Neuronal stem cell (in vitro differentiated cells): ENCODE measurements at regions not wholly inside any gene's neighbourhood (a gene's known extent, or its start where the extent isn't known, plus 50 kb on each side); places are given as distances from the start of the nearest gene placed in this dataset.

ENCODE experiments used
- DNase-seq: peaks from one replicate; pipeline ENCODE4 v3.0.0-alpha.2; 2013; ENCODE audit warnings: low spot score
- H2AFZ ChIP-seq: one replicate; pipeline ENCODE4 v1.6.1; 2013; ENCODE audit warnings: mild to moderate bottlenecking, low read length, inconsistent platforms
- H2AK5ac ChIP-seq: 2 replicates; pipeline ENCODE4 v1.6.1; 2013; ENCODE audit warnings: low read depth, mild to moderate bottlenecking, inconsistent platforms, low read length, moderate library complexity, mixed read lengths
- H2BK120ac ChIP-seq: 2 replicates; pipeline ENCODE4 v1.6.1; 2013; ENCODE audit warnings: low read depth, mild to moderate bottlenecking, inconsistent platforms, low read length, moderate library complexity, mixed read lengths
- H2BK12ac ChIP-seq: one replicate; pipeline ENCODE4 v1.6.1; 2013; ENCODE audit warnings: low read length, inconsistent platforms
- H2BK15ac ChIP-seq: 2 replicates; pipeline ENCODE4 v1.6.1; 2013; ENCODE audit warnings: mild to moderate bottlenecking, low read length, inconsistent platforms, mixed read lengths
- H2BK5ac ChIP-seq: one replicate; pipeline ENCODE4 v1.6.1; 2013; ENCODE audit warnings: inconsistent platforms, mild to moderate bottlenecking, low read length, moderate library complexity
- H3K14ac ChIP-seq: one replicate; pipeline ENCODE4 v1.6.1; 2013; ENCODE audit warnings: low read length, inconsistent platforms
- H3K18ac ChIP-seq: 2 replicates; pipeline ENCODE4 v1.6.1; 2013; ENCODE audit warnings: low read length, inconsistent platforms
- H3K23ac ChIP-seq: 2 replicates; pipeline ENCODE4 v1.6.1; 2013; ENCODE audit warnings: low read depth, mild to moderate bottlenecking, mixed read lengths, low read length, inconsistent platforms; ENCODE audit not compliant: poor library complexity
- H3K27ac ChIP-seq: replicated peaks from 3 replicates; pipeline ENCODE4 v1.5.1; 2013; ENCODE audit warnings: low read length, inconsistent platforms
- H3K27me3 ChIP-seq, 3 experiments: 2 replicates each; pipeline ENCODE4 v1.6.1; 2013; ENCODE audit warnings: low read length in 3 of 3, mild to moderate bottlenecking in 2 of 3, inconsistent platforms in 1 of 3, low read depth in 1 of 3, mixed read lengths in 1 of 3, moderate library complexity in 1 of 3; ENCODE audit not compliant: control insufficient read depth in 3 of 3, insufficient read depth in 3 of 3
- H3K36me3 ChIP-seq, 2 donors: replicated peaks in 1 of 2; 2 replicates each; pipeline ENCODE4 v1.6.1; 2013; ENCODE audit warnings: low read length in 2 of 2; ENCODE audit not compliant: control insufficient read depth in 2 of 2, insufficient read depth in 2 of 2
- H3K4ac ChIP-seq: 2 replicates; pipeline ENCODE4 v1.6.1; 2013; ENCODE audit warnings: inconsistent platforms, mild to moderate bottlenecking, low read length, moderate library complexity
- H3K4me1 ChIP-seq, 2 donors: 1 replicate in 1 of 2; 2 replicates in 1 of 2; pipeline ENCODE4 v1.6.1; 2013; ENCODE audit warnings: low read length in 2 of 2, low read depth in 1 of 2; ENCODE audit not compliant: control insufficient read depth in 2 of 2, insufficient read depth in 1 of 2
- H3K4me2 ChIP-seq: one replicate; pipeline ENCODE4 v1.6.1; 2013; ENCODE audit warnings: mild to moderate bottlenecking, low read length, inconsistent platforms; ENCODE audit not compliant: insufficient read depth, poor library complexity, severe bottlenecking
- H3K4me3 ChIP-seq, 2 donors: 2 replicates each; pipeline ENCODE4 v1.5.1; 2013; ENCODE audit warnings: low read length in 2 of 2, mild to moderate bottlenecking in 2 of 2, inconsistent platforms in 1 of 2, moderate library complexity in 1 of 2
- H3K79me1 ChIP-seq: one replicate; pipeline ENCODE4 v1.6.1; 2013; ENCODE audit warnings: low read depth, mild to moderate bottlenecking, inconsistent platforms, low read length, moderate library complexity
- H3K9ac ChIP-seq: one replicate; pipeline ENCODE4 v1.6.1; 2013; ENCODE audit warnings: mild to moderate bottlenecking, low read depth, low read length, inconsistent platforms; ENCODE audit not compliant: poor library complexity
- H3K9me3 ChIP-seq, 2 donors: replicated peaks in 1 of 2; 2 replicates each; pipeline versions ENCODE3 to v1.6.1; 2013; ENCODE audit warnings: low read length in 2 of 2, mild to moderate bottlenecking in 2 of 2, inconsistent platforms in 1 of 2, low read depth in 1 of 2, mixed read lengths in 1 of 2, moderate library complexity in 1 of 2; ENCODE audit not compliant: control insufficient read depth in 2 of 2, insufficient read depth in 1 of 2
- H4K8ac ChIP-seq: one replicate; pipeline ENCODE4 v1.6.1; 2013; ENCODE audit warnings: low read depth, mild to moderate bottlenecking, inconsistent platforms, low read length, moderate library complexity
- H4K91ac ChIP-seq: one replicate; pipeline ENCODE4 v1.6.1; 2013; ENCODE audit warnings: low read length, low read depth, mild to moderate bottlenecking, inconsistent platforms; ENCODE audit not compliant: poor library complexity
- WGBS, 2 donors: extraction: QIAGEN DNeasy Blood & Tissue Kit; methylation state at CpG; one replicate each; pipeline ENCODE4 v1.1.7; 2013; ENCODE audit warnings: missing lambda C conversion rate in 2 of 2, mixed read lengths in 1 of 2; ENCODE audit not compliant: insufficient read length in 2 of 2, insufficient replicate concordance in 1 of 2; ENCODE audit errors: extremely low coverage in 2 of 2; 5-methylcytosine and 5-hydroxymethylcytosine counted together

DNA sequence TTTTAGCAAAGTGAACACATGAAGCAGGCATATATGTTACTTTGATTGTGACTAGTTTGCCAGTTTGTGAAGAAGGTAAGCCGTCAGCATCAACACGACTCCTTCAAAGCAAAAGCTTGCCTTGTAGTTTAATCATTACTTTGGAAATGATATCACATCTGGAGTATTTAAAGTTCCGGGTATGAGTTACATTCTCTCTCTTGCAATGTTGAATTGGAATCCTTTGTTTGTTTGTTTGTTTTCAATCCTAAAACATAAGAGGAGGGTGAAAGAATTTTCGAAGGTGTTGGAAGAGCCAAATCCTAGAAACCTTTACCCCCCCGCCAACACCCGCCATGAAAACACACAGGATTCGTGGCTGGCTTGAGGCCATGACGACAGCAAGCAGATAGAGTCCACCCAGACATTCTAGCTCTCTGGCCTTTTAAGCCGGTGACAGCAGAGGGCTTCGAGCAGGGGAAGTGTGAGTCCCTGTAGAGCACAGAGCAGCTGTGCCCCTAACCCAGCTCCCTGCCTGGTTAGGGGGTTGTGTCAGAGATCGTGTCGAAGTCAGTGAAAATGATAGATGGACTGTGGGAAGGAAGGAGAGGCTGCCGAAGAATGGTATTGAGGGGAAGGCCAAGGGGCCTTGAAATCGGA, 103.8 kb upstream of the SMIM21 start:
- WGBS, 2 donors: no CpG with 5 or more reads among the region's 14 CpGs
- H3K23ac ChIP-seq: no peak overlapping the region

DNA sequence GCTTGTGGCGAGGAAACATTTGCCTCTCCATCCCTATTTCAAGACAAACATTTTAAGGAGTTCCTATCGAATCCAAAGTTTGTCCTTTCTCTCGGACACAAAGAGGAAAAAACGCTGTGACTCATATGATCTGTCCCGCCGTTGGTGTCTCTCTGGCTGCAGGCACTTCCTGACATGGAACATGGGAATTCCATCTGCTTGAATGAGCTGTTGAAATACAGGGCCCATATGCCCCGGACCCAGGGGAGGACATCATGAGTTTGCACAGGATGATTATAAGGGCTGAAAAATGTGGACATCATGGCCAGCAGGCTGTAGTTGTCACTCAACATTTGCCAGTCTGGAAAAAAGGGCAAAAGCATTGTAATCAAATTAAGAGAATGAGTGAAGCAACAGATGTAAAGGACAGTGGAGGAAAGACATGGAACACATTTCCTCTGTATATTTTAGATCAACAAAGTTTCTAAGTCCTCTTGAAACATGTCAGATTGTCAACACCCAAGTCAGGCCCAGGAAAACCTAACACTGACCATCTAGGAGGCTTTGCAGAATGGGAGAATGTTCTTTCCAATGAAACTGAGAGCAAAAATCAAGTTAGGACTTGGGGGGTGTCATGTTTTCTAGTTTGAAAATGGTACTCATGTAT, 103.2 kb upstream of the SMIM21 start:
- no peak overlapping the region for H3K4ac ChIP-seq
- no CpG with 5 or more reads among the region's 7 CpGs for WGBS, 2 donors
- H3K79me1 ChIP-seq: no peaks in the 10 kb centered on the region
- no peak overlapping the region for H3K27ac ChIP-seq
- H3K23ac ChIP-seq: no peak overlapping the region
- H2BK5ac ChIP-seq: no peak overlapping the region
- peaks cover 0 to 2% of the 10 kb centered on the region in 2 donors for H3K9me3 ChIP-seq
- no peak overlapping the region for H2BK12ac ChIP-seq
- no peak overlapping the region for H4K8ac ChIP-seq
- no peak overlapping the region for H3K4me2 ChIP-seq
- no peak overlapping the region for H3K14ac ChIP-seq
- no peak for DNase-seq
- H3K4me3 ChIP-seq: no peak overlapping the region
- H3K36me3 ChIP-seq: no peaks in the 10 kb centered on the region
- no peaks in the 10 kb centered on the region for H3K4me1 ChIP-seq
- no peak overlapping the region for H2BK120ac ChIP-seq
- no peak overlapping the region for H3K18ac ChIP-seq
- H3K27me3 ChIP-seq: no peaks in the 10 kb centered on the region
- H2AFZ ChIP-seq: no peak overlapping the region
- H3K9ac ChIP-seq: no peak overlapping the region
- no peak overlapping the region for H4K91ac ChIP-seq
- no peak overlapping the region for H2AK5ac ChIP-seq
- no peak overlapping the region for H2BK15ac ChIP-seq

More for the DNA sequence above, 103.8 kb upstream of the SMIM21 start:
- no peak overlapping the region for H2AK5ac ChIP-seq
- no peak overlapping the region for H3K14ac ChIP-seq
- no peak for DNase-seq
- H3K18ac ChIP-seq: peak overlapping the region; percentile 42
- no peak overlapping the region for H2BK12ac ChIP-seq
- no peaks in the 10 kb centered on the region for H3K79me1 ChIP-seq
- H2AFZ ChIP-seq: no peak overlapping the region
- H3K9ac ChIP-seq: no peak overlapping the region
- H3K36me3 ChIP-seq: no peaks in the 10 kb centered on the region
- no peak overlapping the region for H3K4ac ChIP-seq
- H3K9me3 ChIP-seq: peaks cover 0 to 2% of the 10 kb centered on the region in 2 donors
- H2BK5ac ChIP-seq: no peak overlapping the region
- no peak overlapping the region for H3K4me2 ChIP-seq
- no peak overlapping the region for H3K4me3 ChIP-seq
- no peak overlapping the region for H4K8ac ChIP-seq
- H3K27me3 ChIP-seq: no peaks in the 10 kb centered on the region
- H2BK15ac ChIP-seq: no peak overlapping the region
- H3K4me1 ChIP-seq: no peaks in the 10 kb centered on the region
- no peak overlapping the region for H3K27ac ChIP-seq
- no peak overlapping the region for H4K91ac ChIP-seq
- no peak overlapping the region for H2BK120ac ChIP-seq

DNA sequence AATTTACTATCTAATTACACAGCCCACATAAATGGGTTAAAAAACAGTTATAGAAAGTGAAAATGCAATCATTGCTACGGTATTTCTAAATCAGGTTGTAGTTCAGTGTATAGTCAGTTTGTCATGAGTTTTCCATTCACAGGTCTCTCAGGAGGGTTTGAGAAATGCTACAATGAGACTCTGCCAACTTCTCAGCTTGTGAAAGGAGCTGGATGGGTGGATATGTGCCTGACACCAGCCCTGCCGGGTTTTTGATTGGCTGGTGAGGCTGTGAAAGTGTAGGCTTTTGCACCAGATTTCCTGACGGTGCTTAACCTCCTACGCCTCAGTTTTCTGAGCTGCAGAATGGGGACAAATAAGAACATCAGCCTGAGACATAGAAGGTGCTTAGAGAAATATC, 102.6 kb upstream of the SMIM21 start:
- no peaks in the 10 kb centered on the region for H3K79me1 ChIP-seq
- no peak overlapping the region for H3K4me2 ChIP-seq
- H3K23ac ChIP-seq: no peak overlapping the region
- no peak overlapping the region for H2BK120ac ChIP-seq
- no peak overlapping the region for H2BK15ac ChIP-seq
- no peak overlapping the region for H3K4ac ChIP-seq
- no peak for DNase-seq
- no peak overlapping the region for H3K27ac ChIP-seq
- H3K4me3 ChIP-seq: no peak overlapping the region
- H3K9me3 ChIP-seq: peaks cover 0 to 2% of the 10 kb centered on the region in 2 donors
- no peak overlapping the region for H4K91ac ChIP-seq
- no peak overlapping the region for H2AK5ac ChIP-seq
- H2AFZ ChIP-seq: no peak overlapping the region
- H3K4me1 ChIP-seq: no peaks in the 10 kb centered on the region
- no peaks in the 10 kb centered on the region for H3K36me3 ChIP-seq
- no peaks in the 10 kb centered on the region for H3K27me3 ChIP-seq
- H3K18ac ChIP-seq: no peak overlapping the region
- no peak overlapping the region for H2BK12ac ChIP-seq
- no peak overlapping the region for H3K9ac ChIP-seq
- WGBS, 2 donors: no CpG with 5 or more reads among the region's 4 CpGs
- H3K14ac ChIP-seq: no peak overlapping the region
- no peak overlapping the region for H2BK5ac ChIP-seq
- no peak overlapping the region for H4K8ac ChIP-seq

- no peak for DNase-seq
- no CpG with 5 or more reads among the region's 8 CpGs for WGBS, 2 donors
These were observed 101.9 kb upstream of the SMIM21 start for GRCh38 chr18:75529394-75529793.

More at GRCh38 chr18:75529394-75529793, 101.9 kb upstream of the SMIM21 start:
- no peak overlapping the region for H2BK5ac ChIP-seq
- no peak overlapping the region for H3K18ac ChIP-seq
- no peak overlapping the region for H2AFZ ChIP-seq
- no peak overlapping the region for H3K14ac ChIP-seq
- no peaks in the 10 kb centered on the region for H3K27me3 ChIP-seq
- no peak overlapping the region for H4K8ac ChIP-seq
- no peaks in the 10 kb centered on the region for H3K36me3 ChIP-seq
- no peak overlapping the region for H2BK120ac ChIP-seq
- no peak overlapping the region for H2BK12ac ChIP-seq
- H2AK5ac ChIP-seq: no peak overlapping the region
- no peaks in the 10 kb centered on the region for H3K79me1 ChIP-seq
- no peak overlapping the region for H2BK15ac ChIP-seq
- H3K4ac ChIP-seq: no peak overlapping the region
- H3K9me3 ChIP-seq: peaks cover 0 to 2% of the 10 kb centered on the region in 2 donors
- no peak overlapping the region for H3K4me2 ChIP-seq
- no peak overlapping the region for H3K23ac ChIP-seq
- no peak overlapping the region for H3K4me3 ChIP-seq
- H4K91ac ChIP-seq: no peak overlapping the region
- no peak overlapping the region for H3K27ac ChIP-seq
- H3K4me1 ChIP-seq: no peaks in the 10 kb centered on the region
- no peak overlapping the region for H3K9ac ChIP-seq
